Peyer's patch (tissue), 4 donors: ENCODE measurements at regions not wholly inside any gene's neighbourhood (a gene's known extent, or its start where the extent isn't known, plus 50 kb on each side); places are given as distances from the start of the nearest gene placed in this dataset.
"Not testable (repeated sequence)": the region's sequence is repeated elsewhere in the genome, so short reads cannot be mapped to it uniquely, and the experiment has no call there.

Experiments
- POLR2A ChIP-seq, 2 donors: fragments of 450-650 bp; IDR thresholded peaks; one replicate each; pipeline ENCODE4 v1.5.1; 2017; ENCODE audit warnings: antibody characterized with exemption in 2 of 2, mild to moderate bottlenecking in 2 of 2, moderate library complexity in 2 of 2
- TF ChIP-seq, protein P1 (sequence below), 6 experiments: fragments of 450-650 bp in 4 of 6; fragments of 200-600 bp in 2 of 6; sonication (generic) in 1 of 6; IDR thresholded peaks; one replicate each; pipeline ENCODE4 v1.5.1; 2017 to 2019; ENCODE audit warnings: antibody characterized with exemption in 6 of 6, mild to moderate bottlenecking in 3 of 6, moderate library complexity in 1 of 6

DNA sequence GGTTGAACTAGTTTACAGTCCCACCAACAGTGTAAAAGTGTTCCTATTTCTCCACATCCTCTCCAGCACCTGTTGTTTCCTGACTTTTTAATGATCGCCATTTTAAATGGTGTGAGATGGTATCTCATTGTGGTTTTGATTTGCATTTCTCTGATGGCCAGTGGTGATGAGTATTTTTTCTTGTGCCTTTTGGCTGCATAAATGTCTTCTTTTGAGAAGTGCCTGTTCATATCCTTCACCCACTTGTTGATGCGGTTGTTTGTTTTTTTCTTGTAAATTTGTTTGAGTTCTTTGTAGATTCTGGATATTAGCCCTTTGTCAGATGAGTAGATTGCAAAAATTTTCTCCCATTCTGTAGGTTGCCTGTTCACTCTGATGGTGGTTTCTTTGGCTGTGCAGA lies 462.0 kb upstream of the ZMIZ1 start:
- TF ChIP-seq POLR2A (IDR thresholded peaks at IDR 0.05) = not testable (repeated sequence)
- TF ChIP-seq, protein P1, sequence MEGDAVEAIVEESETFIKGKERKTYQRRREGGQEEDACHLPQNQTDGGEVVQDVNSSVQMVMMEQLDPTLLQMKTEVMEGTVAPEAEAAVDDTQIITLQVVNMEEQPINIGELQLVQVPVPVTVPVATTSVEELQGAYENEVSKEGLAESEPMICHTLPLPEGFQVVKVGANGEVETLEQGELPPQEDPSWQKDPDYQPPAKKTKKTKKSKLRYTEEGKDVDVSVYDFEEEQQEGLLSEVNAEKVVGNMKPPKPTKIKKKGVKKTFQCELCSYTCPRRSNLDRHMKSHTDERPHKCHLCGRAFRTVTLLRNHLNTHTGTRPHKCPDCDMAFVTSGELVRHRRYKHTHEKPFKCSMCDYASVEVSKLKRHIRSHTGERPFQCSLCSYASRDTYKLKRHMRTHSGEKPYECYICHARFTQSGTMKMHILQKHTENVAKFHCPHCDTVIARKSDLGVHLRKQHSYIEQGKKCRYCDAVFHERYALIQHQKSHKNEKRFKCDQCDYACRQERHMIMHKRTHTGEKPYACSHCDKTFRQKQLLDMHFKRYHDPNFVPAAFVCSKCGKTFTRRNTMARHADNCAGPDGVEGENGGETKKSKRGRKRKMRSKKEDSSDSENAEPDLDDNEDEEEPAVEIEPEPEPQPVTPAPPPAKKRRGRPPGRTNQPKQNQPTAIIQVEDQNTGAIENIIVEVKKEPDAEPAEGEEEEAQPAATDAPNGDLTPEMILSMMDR (IDR thresholded peaks at IDR 0.05) = not testable (repeated sequence)
